ENCODE measurements at regions not wholly inside any gene's neighbourhood (a gene's known extent, or its start where the extent isn't known, plus 50 kb on each side); places are given as distances from the start of the nearest gene placed in this dataset.
A peak's percentile ranks its signal among the peaks of the same experiment; 100 is the strongest.

DNA sequence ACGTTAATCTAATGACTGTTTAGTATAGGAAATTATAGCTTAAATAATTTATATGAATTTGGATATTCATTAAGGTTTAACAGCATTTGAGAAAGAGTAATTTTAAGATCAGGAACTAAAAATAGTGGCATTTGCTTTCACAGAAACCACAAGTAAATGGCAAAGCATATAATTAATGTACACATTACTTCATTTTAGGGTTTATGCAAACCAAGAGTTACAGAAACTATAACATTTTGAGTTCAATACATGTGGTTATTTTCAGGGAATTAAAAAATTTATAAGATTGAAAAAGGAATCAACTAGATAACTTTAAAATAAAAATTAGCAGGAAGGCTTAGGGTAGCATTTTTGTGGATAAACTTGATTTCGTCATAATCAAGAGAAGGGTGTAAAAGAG lies 151.7 kb upstream of the MIR17HG start:
- TF ChIP-seq, protein P1, sequence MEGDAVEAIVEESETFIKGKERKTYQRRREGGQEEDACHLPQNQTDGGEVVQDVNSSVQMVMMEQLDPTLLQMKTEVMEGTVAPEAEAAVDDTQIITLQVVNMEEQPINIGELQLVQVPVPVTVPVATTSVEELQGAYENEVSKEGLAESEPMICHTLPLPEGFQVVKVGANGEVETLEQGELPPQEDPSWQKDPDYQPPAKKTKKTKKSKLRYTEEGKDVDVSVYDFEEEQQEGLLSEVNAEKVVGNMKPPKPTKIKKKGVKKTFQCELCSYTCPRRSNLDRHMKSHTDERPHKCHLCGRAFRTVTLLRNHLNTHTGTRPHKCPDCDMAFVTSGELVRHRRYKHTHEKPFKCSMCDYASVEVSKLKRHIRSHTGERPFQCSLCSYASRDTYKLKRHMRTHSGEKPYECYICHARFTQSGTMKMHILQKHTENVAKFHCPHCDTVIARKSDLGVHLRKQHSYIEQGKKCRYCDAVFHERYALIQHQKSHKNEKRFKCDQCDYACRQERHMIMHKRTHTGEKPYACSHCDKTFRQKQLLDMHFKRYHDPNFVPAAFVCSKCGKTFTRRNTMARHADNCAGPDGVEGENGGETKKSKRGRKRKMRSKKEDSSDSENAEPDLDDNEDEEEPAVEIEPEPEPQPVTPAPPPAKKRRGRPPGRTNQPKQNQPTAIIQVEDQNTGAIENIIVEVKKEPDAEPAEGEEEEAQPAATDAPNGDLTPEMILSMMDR (conservative IDR thresholded peaks at IDR 0.05) = no peak
- no peak for TF ChIP-seq EZH2 (IDR thresholded peaks at IDR 0.05; ENCODE audit: low read depth)
- no peaks in the 10 kb centered on the region for H3K9me2 ChIP-seq (ENCODE audit: insufficient read depth)
- H4K20me1 ChIP-seq (ENCODE audit: insufficient read depth) = no peaks in the 10 kb centered on the region
- no peak for DNase-seq
- no peak overlapping the region for H3K27ac ChIP-seq
- H3K27me3 ChIP-seq (ENCODE audit: insufficient read depth, low read depth) = no peaks in the 10 kb centered on the region
- H3K4me3 ChIP-seq = no peak overlapping the region
- H3K4me1 ChIP-seq (replicated peaks; ENCODE audit: insufficient read depth) = no peaks in the 10 kb centered on the region
- no peaks in the 10 kb centered on the region for H3K79me2 ChIP-seq (ENCODE audit: low read depth)
- BruUV-seq (replicated peaks) = no TSS peak
- H3F3A ChIP-seq (ENCODE audit: insufficient read depth, low read depth) = no peaks in the 10 kb centered on the region
- no peaks in the 10 kb centered on the region for H3K36me3 ChIP-seq (ENCODE audit: low read depth)
- H3K4me2 ChIP-seq = no peak overlapping the region
- H3K9me3 ChIP-seq (ENCODE audit: insufficient read depth, low read depth) = no peaks in the 10 kb centered on the region
- POLR2A ChIA-PET (ENCODE audit: unreplicated experiment) = no interaction called here
- H2AFZ ChIP-seq = no peak overlapping the region
- CTCF ChIA-PET = no interaction called here
- intact Hi-C loops (cut with micrococcal nuclease; ENCODE audit: unreplicated experiment) = no loop called here

DNA sequence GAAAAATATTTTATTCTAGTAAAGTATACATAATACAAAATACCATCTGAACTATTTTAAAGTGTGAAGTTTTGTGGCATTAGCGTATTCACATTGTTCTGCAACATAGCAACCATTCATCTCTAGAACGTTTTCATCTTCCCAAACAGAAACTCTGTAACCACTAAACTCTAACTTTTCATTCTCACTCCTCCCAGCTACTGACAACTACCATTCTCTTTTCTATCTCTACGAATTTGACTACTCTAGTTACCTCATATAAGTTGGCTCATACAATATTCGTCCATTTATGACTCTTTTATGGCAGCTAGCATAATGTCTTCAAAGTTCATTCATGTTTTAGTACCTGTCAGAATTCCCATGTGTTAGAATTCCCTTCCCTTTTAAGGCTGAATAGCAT lies 150.5 kb upstream of the MIR17HG start:
- ChIA-PET CTCF (no interaction called here), POLR2A (ENCODE audit: unreplicated experiment) (no interaction called here)
- Histone ChIP-seq H4K20me1 (ENCODE audit: insufficient read depth) (no peaks in the 10 kb centered on the region), H2AFZ (0 out of 2 replicates have a peak overlapping the region, but pooled peaks have one; percentile 39), H3K4me1 (replicated peaks; ENCODE audit: insufficient read depth) (no peaks in the 10 kb centered on the region), H3K4me2 (no peak overlapping the region), H3K9me2 (ENCODE audit: insufficient read depth) (no peaks in the 10 kb centered on the region), H3K4me3 (no peak overlapping the region), H3K27ac (no peak overlapping the region), H3K36me3 (ENCODE audit: low read depth) (no peaks in the 10 kb centered on the region), H3F3A (ENCODE audit: insufficient read depth, low read depth) (no peaks in the 10 kb centered on the region), H3K27me3 (ENCODE audit: insufficient read depth, low read depth) (no peaks in the 10 kb centered on the region), H3K9me3 (ENCODE audit: insufficient read depth, low read depth) (no peaks in the 10 kb centered on the region), H3K79me2 (ENCODE audit: low read depth) (no peaks in the 10 kb centered on the region)
- intact Hi-C loops (cut with micrococcal nuclease; ENCODE audit: unreplicated experiment) = no loop called here
- TF ChIP-seq EZH2 (IDR thresholded peaks at IDR 0.05; ENCODE audit: low read depth) = no peak
- TF ChIP-seq, protein P1 (conservative IDR thresholded peaks at IDR 0.05) = no peak
- BruUV-seq (replicated peaks) = no TSS peak
- no peak for DNase-seq

DNA sequence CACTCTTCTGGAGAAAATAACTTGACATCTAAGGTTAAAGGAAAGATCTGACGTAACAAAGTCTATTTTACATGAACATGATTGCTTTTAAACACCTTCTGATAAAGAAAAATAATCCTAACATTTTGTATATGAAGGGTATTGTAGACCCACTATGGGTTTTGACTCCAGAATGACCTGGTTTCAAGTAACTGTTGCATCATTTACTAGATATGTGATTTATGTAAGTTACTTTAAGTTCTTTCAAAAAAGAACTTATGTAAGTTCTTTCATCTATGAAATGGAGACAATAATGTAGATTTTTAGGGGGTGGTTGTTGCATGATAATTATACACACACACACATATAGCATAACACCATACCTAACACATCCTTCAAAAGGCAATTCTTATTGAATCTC lies 147.6 kb upstream of the MIR17HG start:
- DNase-seq = no peak
- no peaks in the 10 kb centered on the region for H3K79me2 ChIP-seq (ENCODE audit: low read depth)
- H3K9me3 ChIP-seq (ENCODE audit: insufficient read depth, low read depth) = no peaks in the 10 kb centered on the region
- no peak overlapping the region for H2AFZ ChIP-seq
- intact Hi-C loops (cut with micrococcal nuclease; ENCODE audit: unreplicated experiment) = no loop called here
- POLR2A ChIA-PET (ENCODE audit: unreplicated experiment) = no interaction called here
- H4K20me1 ChIP-seq (ENCODE audit: insufficient read depth) = no peaks in the 10 kb centered on the region
- no TSS peak for BruUV-seq (replicated peaks)
- no peaks in the 10 kb centered on the region for H3K36me3 ChIP-seq (ENCODE audit: low read depth)
- no peak overlapping the region for H3K4me2 ChIP-seq
- H3K27me3 ChIP-seq (ENCODE audit: insufficient read depth, low read depth) = no peaks in the 10 kb centered on the region
- no peaks in the 10 kb centered on the region for H3K4me1 ChIP-seq (replicated peaks; ENCODE audit: insufficient read depth)
- H3K9me2 ChIP-seq (ENCODE audit: insufficient read depth) = no peaks in the 10 kb centered on the region
- no peaks in the 10 kb centered on the region for H3F3A ChIP-seq (ENCODE audit: insufficient read depth, low read depth)
- H3K4me3 ChIP-seq = no peak overlapping the region
- TF ChIP-seq EZH2 (IDR thresholded peaks at IDR 0.05; ENCODE audit: low read depth) = no peak
- TF ChIP-seq, protein P1 (conservative IDR thresholded peaks at IDR 0.05) = no peak
- no peak overlapping the region for H3K27ac ChIP-seq
- CTCF ChIA-PET = no interaction called here
